ENCODE measurements at regions not wholly inside any gene's neighbourhood (a gene's known extent, or its start where the extent isn't known, plus 50 kb on each side); places are given as distances from the start of the nearest gene placed in this dataset.

DNA sequence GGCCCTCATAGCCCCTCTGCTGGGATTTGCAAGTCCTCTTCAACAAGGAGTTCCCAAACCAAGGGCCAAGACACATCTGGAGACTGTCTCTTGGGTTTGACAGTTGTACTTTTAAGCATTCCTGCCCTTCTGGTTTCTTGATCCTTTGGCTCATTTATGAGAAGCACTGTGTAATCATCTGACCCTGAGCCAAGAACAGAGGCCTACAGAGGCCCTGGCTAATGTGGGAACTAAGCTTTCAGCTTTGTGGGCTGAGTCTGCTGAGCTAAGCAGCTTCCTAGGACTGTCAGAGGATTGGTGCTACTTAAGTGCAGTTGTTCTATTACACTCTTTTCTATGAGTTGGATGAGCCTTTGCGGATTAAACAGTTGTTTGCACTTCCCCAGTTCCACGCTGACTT is 178.3 kb downstream of the KBTBD8 start:
- TF ChIP-seq POLR2A (IDR thresholded peaks at IDR 0.05), result no peak
- TF ChIP-seq, protein P1, sequence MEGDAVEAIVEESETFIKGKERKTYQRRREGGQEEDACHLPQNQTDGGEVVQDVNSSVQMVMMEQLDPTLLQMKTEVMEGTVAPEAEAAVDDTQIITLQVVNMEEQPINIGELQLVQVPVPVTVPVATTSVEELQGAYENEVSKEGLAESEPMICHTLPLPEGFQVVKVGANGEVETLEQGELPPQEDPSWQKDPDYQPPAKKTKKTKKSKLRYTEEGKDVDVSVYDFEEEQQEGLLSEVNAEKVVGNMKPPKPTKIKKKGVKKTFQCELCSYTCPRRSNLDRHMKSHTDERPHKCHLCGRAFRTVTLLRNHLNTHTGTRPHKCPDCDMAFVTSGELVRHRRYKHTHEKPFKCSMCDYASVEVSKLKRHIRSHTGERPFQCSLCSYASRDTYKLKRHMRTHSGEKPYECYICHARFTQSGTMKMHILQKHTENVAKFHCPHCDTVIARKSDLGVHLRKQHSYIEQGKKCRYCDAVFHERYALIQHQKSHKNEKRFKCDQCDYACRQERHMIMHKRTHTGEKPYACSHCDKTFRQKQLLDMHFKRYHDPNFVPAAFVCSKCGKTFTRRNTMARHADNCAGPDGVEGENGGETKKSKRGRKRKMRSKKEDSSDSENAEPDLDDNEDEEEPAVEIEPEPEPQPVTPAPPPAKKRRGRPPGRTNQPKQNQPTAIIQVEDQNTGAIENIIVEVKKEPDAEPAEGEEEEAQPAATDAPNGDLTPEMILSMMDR (IDR thresholded peaks at IDR 0.05), result no peak

Data from breast epithelium (tissue), 3 donors.